ENCODE measurements at regions not wholly inside any gene's neighbourhood (a gene's known extent, or its start where the extent isn't known, plus 50 kb on each side); places are given as distances from the start of the nearest gene placed in this dataset.

GRCh38 chr2:221133941-221134340 is 438.2 kb downstream of the EPHA4 start:
- H3K9me3 ChIP-seq = no peaks in the 10 kb centered on the region
- no peaks in the 10 kb centered on the region for H3K27me3 ChIP-seq
- H3K4me3 ChIP-seq = no peak overlapping the region
- H3K36me3 ChIP-seq = no peaks in the 10 kb centered on the region
- no peak overlapping the region for H3K27ac ChIP-seq
- intact Hi-C loops (cut with DNase I; ENCODE audit: low total_unique reads) = no loop called here
- TF ChIP-seq POLR2AphosphoS5 (IDR thresholded peaks at IDR 0.05) (no peak), POLR2A (IDR thresholded peaks at IDR 0.05) (no peak), CTCF (IDR thresholded peaks at IDR 0.05) (no peak)
- H3K4me1 ChIP-seq = no peaks in the 10 kb centered on the region
- no peak for DNase-seq (ENCODE audit: low spot score in 2 of 2)

GRCh38 chr2:221134718-221135117 is 437.4 kb downstream of the EPHA4 start:
- intact Hi-C loops (cut with DNase I; ENCODE audit: low total_unique reads) = no loop called here
- Histone ChIP-seq H3K4me1 (no peaks in the 10 kb centered on the region), H3K4me3 (no peak overlapping the region), H3K9me3 (no peaks in the 10 kb centered on the region), H3K27me3 (no peaks in the 10 kb centered on the region), H3K27ac (no peak overlapping the region), H3K36me3 (no peaks in the 10 kb centered on the region)
- DNase-seq (ENCODE audit: low spot score in 2 of 2) = no peak
- no peak for TF ChIP-seq CTCF (IDR thresholded peaks at IDR 0.05)
- TF ChIP-seq POLR2AphosphoS5 (IDR thresholded peaks at IDR 0.05) = no peak
- TF ChIP-seq POLR2A (IDR thresholded peaks at IDR 0.05) = no peak

- H3K9me3 ChIP-seq = no peaks in the 10 kb centered on the region
- no peaks in the 10 kb centered on the region for H3K4me1 ChIP-seq
- no peak overlapping the region for H3K27ac ChIP-seq
- no peak overlapping the region for H3K4me3 ChIP-seq
- H3K36me3 ChIP-seq = no peaks in the 10 kb centered on the region
- intact Hi-C loops (cut with DNase I; ENCODE audit: low total_unique reads) = no loop called here
- no peak for TF ChIP-seq POLR2A (IDR thresholded peaks at IDR 0.05)
- TF ChIP-seq CTCF (IDR thresholded peaks at IDR 0.05) = no peak
- no peak for TF ChIP-seq POLR2AphosphoS5 (IDR thresholded peaks at IDR 0.05)
- H3K27me3 ChIP-seq = no peaks in the 10 kb centered on the region
- no peak for DNase-seq (ENCODE audit: low spot score in 2 of 2)
Observed at GRCh38 chr2:221135699-221136098, 436.4 kb downstream of the EPHA4 start.

GRCh38 chr2:221137385-221137784 is 434.7 kb downstream of the EPHA4 start:
- Histone ChIP-seq H3K4me3 (no peak overlapping the region), H3K4me1 (no peaks in the 10 kb centered on the region), H3K27me3 (no peaks in the 10 kb centered on the region), H3K36me3 (no peaks in the 10 kb centered on the region), H3K9me3 (no peaks in the 10 kb centered on the region), H3K27ac (no peak overlapping the region)
- no peak for DNase-seq (ENCODE audit: low spot score in 2 of 2)
- TF ChIP-seq CTCF (IDR thresholded peaks at IDR 0.05) (no peak), POLR2AphosphoS5 (IDR thresholded peaks at IDR 0.05) (no peak), POLR2A (IDR thresholded peaks at IDR 0.05) (no peak)
- intact Hi-C loops (cut with DNase I; ENCODE audit: low total_unique reads) = no loop called here

GRCh38 chr2:221142341-221142740 is 429.8 kb downstream of the EPHA4 start:
- no peaks in the 10 kb centered on the region for H3K36me3 ChIP-seq
- peaks cover 0 to 10% of the 10 kb centered on the region in 2 donors for H3K9me3 ChIP-seq
- DNase-seq (ENCODE audit: low spot score in 2 of 2) = no peak
- intact Hi-C loops (cut with DNase I; ENCODE audit: low total_unique reads) = no loop called here
- no peaks in the 10 kb centered on the region for H3K27me3 ChIP-seq
- TF ChIP-seq POLR2A (IDR thresholded peaks at IDR 0.05) (no peak), POLR2AphosphoS5 (IDR thresholded peaks at IDR 0.05) (no peak), CTCF (IDR thresholded peaks at IDR 0.05) (no peak)
- H3K4me3 ChIP-seq = no peak overlapping the region
- H3K27ac ChIP-seq = no peak overlapping the region
- no peaks in the 10 kb centered on the region for H3K4me1 ChIP-seq

Data from breast epithelium (tissue), 4 donors.